Muscle layer of duodenum (tissue), 2 donors: ENCODE measurements at regions not wholly inside any gene's neighbourhood (a gene's known extent, or its start where the extent isn't known, plus 50 kb on each side); places are given as distances from the start of the nearest gene placed in this dataset.

Experiments
- H3K27ac ChIP-seq: one replicate; pipeline ENCODE4 v1.7.0; 2013; ENCODE audit warnings: mild to moderate bottlenecking, low read length
- H3K27me3 ChIP-seq: one replicate; pipeline ENCODE4 v1.7.0; 2013; ENCODE audit warnings: low read depth, mild to moderate bottlenecking, control low read depth, low read length
- H3K36me3 ChIP-seq, 2 donors: one replicate each; pipeline ENCODE4 v1.7.0; 2013; ENCODE audit warnings: low read length in 2 of 2, control low read depth in 1 of 2, mild to moderate bottlenecking in 1 of 2; ENCODE audit not compliant: insufficient read depth in 2 of 2, control insufficient read depth in 1 of 2
- H3K4me1 ChIP-seq, 2 donors: one replicate each; pipeline ENCODE4 v1.7.0; 2013; ENCODE audit warnings: low read length in 2 of 2, mild to moderate bottlenecking in 2 of 2, control low read depth in 1 of 2, moderate library complexity in 1 of 2; ENCODE audit not compliant: insufficient read depth in 2 of 2, control insufficient read depth in 1 of 2
- H3K4me3 ChIP-seq, 2 donors: one replicate each; pipeline ENCODE4 v1.7.0; 2013; ENCODE audit warnings: low read length in 2 of 2, low read depth in 1 of 2, mild to moderate bottlenecking in 1 of 2
- H3K9me3 ChIP-seq, 2 donors: one replicate each; pipeline ENCODE4 v1.7.0; 2013; ENCODE audit warnings: low read length in 2 of 2, control low read depth in 1 of 2, mild to moderate bottlenecking in 1 of 2; ENCODE audit not compliant: control insufficient read depth in 1 of 2
- donor health status: healthy.

DNA sequence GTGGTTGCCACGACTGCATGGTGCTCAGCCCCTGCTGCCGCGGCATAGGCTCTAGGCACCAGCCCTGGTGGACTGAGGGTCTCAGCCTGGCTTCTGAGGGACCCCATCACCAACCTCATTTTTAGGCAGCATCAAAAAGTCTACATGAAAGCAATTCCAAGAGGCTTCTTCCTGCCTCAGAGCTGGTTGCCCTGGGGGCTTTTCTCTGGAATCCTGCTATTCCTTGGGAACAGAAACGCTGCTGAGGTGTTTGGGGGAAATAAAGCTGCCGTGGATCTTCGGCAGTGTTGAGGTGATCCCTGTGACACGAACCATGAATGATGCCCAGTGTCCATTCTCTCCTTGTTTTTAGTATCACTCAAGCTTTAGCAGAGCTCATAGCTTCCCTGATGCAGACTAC is 148.4 kb upstream of the LRFN2 start:
- Histone ChIP-seq H3K27me3 (no peaks in the 10 kb centered on the region), H3K36me3 (no peaks in the 10 kb centered on the region), H3K27ac (no peak overlapping the region), H3K4me3 (no peak overlapping the region), H3K9me3 (no peaks in the 10 kb centered on the region), H3K4me1 (no peaks in the 10 kb centered on the region)

DNA sequence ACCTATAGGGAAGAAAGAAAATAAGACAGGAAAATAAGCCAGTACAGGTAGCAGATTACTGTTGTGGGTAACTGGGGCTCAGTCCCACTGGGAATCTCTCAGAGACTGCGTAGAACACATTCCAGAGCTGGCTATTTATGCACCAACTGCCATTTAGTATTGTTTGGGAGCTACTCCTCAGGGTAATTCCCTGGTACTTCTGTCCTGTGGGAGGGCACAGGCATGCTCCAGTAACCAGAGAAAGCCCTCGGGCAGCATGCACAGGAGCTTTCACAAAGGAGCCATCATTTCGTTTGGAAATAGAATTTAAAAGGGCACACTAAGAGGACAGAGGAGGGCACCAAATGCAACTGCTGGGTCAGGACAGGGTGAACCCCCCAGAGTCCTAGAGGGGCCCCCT is 148.0 kb upstream of the LRFN2 start:
- H3K4me3 ChIP-seq = no peak overlapping the region

DNA sequence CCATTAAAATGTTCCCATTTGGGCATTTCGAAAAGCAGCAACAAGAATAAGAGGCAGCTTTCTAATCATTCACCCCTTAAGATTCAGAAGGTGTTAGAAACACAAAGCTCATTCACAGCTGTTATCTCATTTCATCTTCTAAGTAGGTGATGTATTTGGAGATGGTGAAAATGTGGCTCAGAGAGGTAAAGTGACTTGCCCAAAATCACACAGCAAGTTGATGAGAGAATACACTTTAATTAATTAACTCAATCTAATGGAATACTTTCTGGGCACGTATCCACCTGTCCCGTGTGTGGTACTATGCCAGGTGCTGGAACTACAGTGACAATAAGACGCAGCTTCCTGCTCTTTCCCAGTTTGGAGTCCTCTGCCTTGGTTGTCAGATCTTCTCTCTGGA is 147.4 kb upstream of the LRFN2 start:
- no peaks in the 10 kb centered on the region for H3K4me1 ChIP-seq
- no peak overlapping the region for H3K4me3 ChIP-seq
- H3K9me3 ChIP-seq = no peaks in the 10 kb centered on the region
- H3K27me3 ChIP-seq = no peaks in the 10 kb centered on the region
- no peak overlapping the region for H3K27ac ChIP-seq
- no peaks in the 10 kb centered on the region for H3K36me3 ChIP-seq

More for the DNA sequence above, 148.0 kb upstream of the LRFN2 start:
- Histone ChIP-seq H3K9me3 (no peaks in the 10 kb centered on the region), H3K36me3 (no peaks in the 10 kb centered on the region), H3K27ac (no peak overlapping the region), H3K4me1 (no peaks in the 10 kb centered on the region), H3K27me3 (no peaks in the 10 kb centered on the region)

DNA sequence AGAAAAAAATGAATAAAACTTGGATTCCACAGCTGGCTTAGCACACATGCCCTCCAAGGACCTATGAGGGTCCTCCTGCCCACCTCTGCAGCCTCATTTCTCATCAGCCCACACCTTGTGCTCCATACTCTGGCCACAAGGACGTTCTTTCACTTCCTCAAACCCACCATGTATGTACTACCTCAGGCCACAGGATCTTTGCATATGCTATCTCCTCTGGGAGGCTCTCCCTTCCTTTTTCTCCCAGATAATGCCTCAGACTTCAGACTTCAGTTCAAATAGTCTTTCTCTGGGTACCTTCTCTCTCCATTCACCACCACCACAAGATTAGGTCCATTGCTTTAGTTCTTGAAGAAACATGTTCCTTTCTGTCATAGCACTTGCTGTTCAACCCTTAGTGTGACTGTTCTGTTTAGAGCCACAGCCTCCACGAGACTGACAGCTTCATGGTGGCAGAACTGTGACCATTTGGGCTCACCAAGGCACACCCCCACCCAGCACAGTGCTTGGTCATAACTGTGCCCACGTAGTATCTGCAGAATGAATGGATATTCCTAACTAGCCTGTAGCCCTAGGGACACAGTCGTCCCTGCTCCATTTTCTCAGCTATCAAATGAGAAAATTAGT is 146.7 kb upstream of the LRFN2 start:
- H3K4me3 ChIP-seq = no peak overlapping the region
- H3K9me3 ChIP-seq = no peaks in the 10 kb centered on the region
- no peaks in the 10 kb centered on the region for H3K36me3 ChIP-seq
- no peaks in the 10 kb centered on the region for H3K27me3 ChIP-seq
- H3K4me1 ChIP-seq = no peaks in the 10 kb centered on the region
- H3K27ac ChIP-seq = no peak overlapping the region

DNA sequence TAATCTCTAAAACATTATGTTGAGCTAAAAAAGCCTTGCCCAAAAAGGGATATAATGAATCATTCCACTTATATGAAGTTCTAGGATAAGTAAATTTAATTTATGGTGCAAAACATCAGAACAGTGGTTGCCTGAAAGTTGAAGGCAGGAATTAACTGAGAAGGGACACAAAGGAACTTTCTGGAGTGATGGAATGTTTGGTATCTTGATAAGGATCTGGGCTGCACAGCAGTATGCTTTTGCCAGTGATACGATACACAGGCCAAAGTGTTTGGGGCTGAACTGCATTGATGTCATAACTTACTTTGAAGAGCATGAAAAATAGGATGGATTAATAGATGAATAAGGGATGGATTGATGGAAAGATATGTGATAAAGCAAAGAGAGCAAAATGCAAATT is 146.1 kb upstream of the LRFN2 start:
- Histone ChIP-seq H3K4me3 (no peak overlapping the region), H3K27ac (no peak overlapping the region), H3K27me3 (no peaks in the 10 kb centered on the region), H3K36me3 (no peaks in the 10 kb centered on the region), H3K9me3 (no peaks in the 10 kb centered on the region), H3K4me1 (no peaks in the 10 kb centered on the region)

DNA sequence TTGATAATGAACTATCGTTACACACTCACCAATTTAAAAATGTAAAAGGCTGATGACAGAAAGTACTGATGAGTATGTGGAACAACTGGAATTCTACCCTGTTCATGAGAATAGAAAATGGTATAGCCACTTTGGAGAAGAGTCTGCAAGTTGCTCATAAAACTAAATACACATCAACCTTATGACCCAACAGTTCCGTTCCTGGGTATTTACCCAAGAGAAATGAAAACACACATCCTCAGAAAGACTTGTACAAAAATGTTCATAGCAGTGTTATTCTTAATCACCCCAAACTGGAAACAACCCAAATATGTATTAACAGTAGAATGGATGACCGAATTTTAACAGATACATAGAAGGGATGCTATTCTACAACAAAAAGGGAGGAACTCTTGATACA is 145.7 kb upstream of the LRFN2 start:
- Histone ChIP-seq H3K27me3 (no peaks in the 10 kb centered on the region), H3K4me3 (no peak overlapping the region)

DNA sequence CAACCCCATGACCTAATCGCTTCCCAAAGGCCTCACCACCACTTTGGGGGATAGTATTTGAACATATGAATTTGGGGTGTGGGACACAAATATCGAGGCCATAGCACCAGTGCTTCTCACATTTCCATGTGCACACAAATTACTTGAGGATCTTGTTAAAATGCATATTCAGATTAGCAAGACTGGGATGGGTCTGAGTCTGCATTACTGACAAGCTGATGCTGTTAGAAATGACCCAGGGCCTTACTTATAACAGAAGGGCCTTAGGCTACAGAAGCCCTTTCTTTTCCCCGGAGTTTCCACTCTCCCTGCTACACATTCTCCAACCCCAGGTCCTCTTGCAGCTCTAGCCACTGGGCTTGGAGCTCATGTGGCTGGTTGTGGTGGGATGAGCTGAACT is 141.5 kb upstream of the LRFN2 start:
- Histone ChIP-seq H3K4me1 (no peaks in the 10 kb centered on the region), H3K4me3 (no peak overlapping the region), H3K27me3 (no peaks in the 10 kb centered on the region), H3K27ac (no peak overlapping the region), H3K9me3 (no peaks in the 10 kb centered on the region), H3K36me3 (no peaks in the 10 kb centered on the region)

More for the DNA sequence above, 145.7 kb upstream of the LRFN2 start:
- H3K4me1 ChIP-seq = no peaks in the 10 kb centered on the region
- no peaks in the 10 kb centered on the region for H3K9me3 ChIP-seq
- H3K27ac ChIP-seq = no peak overlapping the region
- no peaks in the 10 kb centered on the region for H3K36me3 ChIP-seq

DNA sequence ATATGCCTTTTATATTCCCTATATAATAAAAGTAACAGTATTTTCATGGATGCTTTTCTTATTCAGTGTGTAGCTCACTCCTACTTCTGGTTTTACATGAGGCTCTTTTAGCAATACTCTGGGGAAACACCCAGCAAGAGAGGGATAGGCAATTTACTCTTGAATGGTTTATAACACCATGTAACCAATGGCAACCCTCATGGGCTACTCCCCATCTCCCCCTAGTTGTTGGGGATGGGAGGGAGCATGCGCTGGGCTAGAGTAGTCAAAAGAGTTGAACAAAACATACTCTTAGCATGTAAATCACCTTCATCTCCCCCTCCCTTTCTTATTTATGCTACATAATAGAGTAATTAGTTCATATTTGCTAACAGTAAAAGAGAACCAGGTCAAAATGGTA is 140.1 kb upstream of the LRFN2 start:
- no peak overlapping the region for H3K4me3 ChIP-seq
- no peaks in the 10 kb centered on the region for H3K36me3 ChIP-seq
- H3K27ac ChIP-seq = no peak overlapping the region
- H3K4me1 ChIP-seq = no peaks in the 10 kb centered on the region
- H3K27me3 ChIP-seq = no peaks in the 10 kb centered on the region
- no peaks in the 10 kb centered on the region for H3K9me3 ChIP-seq

DNA sequence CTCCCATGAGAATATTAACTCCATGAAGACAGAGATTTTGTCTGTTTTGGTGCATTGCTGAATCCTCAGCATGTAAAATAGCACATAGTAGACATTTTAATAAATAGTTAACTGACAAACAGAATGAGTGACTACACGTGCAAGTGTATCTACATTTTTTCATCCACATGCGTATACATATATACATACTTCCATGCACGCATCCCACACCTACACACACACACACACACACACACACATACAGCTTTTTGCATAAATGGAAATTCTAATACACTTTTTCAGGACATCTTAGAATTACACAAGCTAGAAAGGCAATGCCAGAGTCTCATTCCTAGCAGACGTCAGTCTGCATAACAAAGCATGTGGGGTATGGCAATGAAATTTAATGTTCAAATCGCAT is 139.7 kb upstream of the LRFN2 start:
- H3K36me3 ChIP-seq = no peaks in the 10 kb centered on the region
- H3K4me3 ChIP-seq = no peak overlapping the region
- no peaks in the 10 kb centered on the region for H3K9me3 ChIP-seq
- no peaks in the 10 kb centered on the region for H3K4me1 ChIP-seq
- no peaks in the 10 kb centered on the region for H3K27me3 ChIP-seq
- no peak overlapping the region for H3K27ac ChIP-seq

DNA sequence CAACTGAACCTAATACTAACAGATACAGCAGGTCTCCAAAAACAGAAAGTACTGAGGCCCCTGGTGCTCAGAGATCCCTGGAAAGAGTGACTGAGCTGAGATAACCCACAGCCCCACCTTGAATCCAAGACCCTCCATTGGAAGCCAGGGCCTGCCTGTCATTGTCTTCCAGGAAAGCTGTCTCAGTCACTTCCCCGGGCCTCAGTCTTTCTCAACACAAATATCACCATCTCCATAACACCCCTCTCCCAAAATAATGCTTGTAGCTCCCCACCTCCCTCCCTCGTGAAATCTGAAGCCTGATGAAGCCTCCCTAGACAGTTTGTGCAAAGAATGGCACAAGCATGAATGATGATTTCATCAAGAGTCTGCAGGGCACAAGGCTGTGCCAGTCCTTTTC is 138.2 kb upstream of the LRFN2 start:
- H3K9me3 ChIP-seq = no peaks in the 10 kb centered on the region
- no peaks in the 10 kb centered on the region for H3K4me1 ChIP-seq
- no peak overlapping the region for H3K4me3 ChIP-seq
- no peak overlapping the region for H3K27ac ChIP-seq
- no peaks in the 10 kb centered on the region for H3K36me3 ChIP-seq
- H3K27me3 ChIP-seq = no peaks in the 10 kb centered on the region

DNA sequence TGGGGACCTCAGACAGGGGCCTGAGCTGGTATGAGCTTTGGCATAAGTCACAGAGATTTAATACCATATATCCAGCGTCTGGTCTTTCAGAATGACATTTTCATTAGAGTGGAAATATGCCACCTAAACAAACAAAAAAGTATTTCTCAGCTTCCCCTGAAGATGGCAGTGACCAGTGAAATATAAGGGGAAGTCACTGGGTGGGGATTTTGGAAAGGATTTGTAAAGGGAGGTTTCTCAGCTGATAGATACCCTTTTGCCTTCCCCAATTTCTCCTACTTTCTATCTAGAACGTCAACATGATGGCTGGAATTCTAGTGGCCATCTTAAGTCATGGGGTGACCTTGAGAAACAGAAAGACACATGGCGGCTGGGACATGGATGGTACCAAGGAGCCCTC is 137.7 kb upstream of the LRFN2 start:
- Histone ChIP-seq H3K9me3 (no peaks in the 10 kb centered on the region), H3K4me3 (no peak overlapping the region), H3K4me1 (peaks cover 0 to 3% of the 10 kb centered on the region in 2 donors), H3K27me3 (no peaks in the 10 kb centered on the region), H3K36me3 (no peaks in the 10 kb centered on the region), H3K27ac (no peak overlapping the region)

DNA sequence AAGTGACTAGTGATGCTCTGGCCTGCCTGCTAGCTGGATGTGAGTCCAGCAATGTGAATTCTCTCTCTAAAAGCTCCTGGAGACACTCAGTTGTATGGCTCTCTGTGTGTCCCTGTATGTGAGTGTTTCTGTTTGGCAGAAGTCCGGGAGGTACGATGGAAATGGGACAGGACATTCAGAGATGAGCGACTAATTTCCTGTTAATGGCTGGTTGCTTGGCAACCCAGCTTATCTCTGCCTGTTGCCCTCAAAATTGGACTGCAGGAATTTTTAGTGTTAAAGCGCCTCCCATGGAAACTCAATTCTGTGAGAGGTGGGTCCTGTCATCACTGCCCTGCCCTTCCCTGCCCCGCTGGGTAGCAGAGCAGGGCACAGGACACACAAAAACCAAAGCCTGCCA is 136.8 kb upstream of the LRFN2 start:
- Histone ChIP-seq H3K27ac (no peak overlapping the region), H3K4me1 (peaks cover 0 to 9% of the 10 kb centered on the region in 2 donors), H3K4me3 (no peak overlapping the region), H3K36me3 (no peaks in the 10 kb centered on the region), H3K9me3 (no peaks in the 10 kb centered on the region), H3K27me3 (no peaks in the 10 kb centered on the region)
